NCI-H1694 treated with DMSO at 0.1 percent for 48 hours (cell line): ENCODE measurements at regions not wholly inside any gene's neighbourhood (a gene's known extent, or its start where the extent isn't known, plus 50 kb on each side); places are given as distances from the start of the nearest gene placed in this dataset.

Experiments used
- DNase-seq: peaks from one replicate; lab custom pipeline; 2025; lab: John Stamatoyannopoulos, UW

DNA sequence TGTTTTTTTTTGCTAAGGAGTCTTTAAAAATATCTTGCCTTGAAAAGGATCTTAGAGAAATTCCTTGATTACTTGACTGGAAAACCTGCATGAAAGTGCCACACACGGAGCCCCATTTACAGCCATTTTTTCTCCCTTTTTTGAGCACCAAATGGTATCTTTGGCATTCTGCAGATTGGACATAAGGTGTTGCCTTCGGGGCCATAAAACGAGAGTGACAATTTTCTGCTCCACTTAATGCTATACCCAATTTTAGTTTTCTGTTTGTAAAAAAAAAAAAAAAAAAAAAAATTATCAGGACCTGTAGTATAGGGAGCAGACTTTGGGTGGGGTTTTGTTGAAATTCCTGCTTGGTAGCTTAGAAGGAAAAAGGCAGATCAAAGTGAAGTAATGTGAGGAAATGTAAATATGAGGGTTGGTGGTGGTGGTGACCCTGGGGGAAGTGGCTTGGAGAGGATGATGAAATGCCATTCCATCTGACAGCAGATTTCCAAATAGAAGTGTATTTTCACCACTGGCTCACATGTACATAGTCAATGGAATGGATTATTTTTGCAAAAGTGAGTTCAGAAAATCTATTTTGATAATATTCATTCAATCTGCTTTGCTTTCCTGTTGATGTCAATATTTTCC lies 212.1 kb upstream of the SOX4 start:
- peak; percentile 40 for DNase-seq

DNA sequence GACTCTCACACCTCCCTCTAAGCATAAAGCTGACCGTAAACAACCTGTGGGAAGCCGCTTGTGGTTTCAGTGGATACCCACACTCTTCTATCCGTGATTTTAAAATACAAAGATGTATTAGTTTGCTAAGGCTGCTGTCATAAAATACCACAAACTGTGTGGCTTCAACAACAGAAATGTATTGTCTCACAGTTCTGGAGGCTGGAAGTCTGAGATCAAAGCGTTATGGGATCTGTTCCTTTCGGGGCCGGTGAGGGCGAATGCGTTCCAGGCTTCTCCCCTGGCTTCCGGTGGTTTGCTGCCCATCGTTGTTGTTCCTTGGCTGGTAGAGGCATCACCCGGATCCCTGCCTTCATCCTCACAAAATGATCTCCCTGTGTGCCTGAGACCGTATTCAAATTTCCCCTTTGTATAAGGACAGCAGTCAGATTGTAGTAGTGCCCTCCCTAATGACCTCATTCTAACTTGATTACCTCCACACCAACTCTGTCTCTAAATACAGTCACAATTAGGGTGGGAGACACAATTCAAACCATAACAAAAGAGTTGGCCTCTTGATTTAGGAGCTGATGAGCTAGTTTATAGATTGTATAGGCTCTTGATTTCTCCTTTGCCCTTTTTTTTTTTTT lies 210.6 kb upstream of the SOX4 start:
- DNase-seq: no peak

DNA sequence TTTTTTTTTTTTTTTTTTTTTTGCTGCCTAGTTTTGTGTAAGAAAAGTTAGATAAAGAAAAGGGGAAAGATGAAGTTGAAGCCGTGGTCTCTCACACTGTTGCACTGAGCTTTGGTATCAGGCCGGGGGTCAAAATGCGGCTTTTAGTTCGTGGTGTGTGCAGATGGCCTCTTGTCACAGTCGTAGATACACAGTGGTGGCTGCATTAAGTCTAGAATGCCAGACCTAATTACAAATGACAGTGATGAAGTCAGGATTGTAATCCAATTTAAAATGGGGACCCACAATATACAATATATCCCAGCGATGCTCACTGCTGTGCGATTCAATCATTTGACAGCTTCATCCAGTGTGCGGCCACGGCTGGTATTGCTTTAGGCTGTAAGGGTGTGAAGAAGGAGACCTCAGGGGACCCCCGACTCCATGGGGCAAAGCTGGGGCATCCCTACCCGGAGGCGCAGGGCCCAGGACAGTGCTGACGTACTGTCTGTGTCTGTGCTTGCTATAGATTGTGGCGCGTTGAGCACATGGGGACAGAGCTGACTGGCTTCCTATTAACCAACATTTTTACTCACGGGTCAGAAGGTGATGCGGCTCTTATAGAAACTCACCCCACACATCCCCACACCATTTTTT lies 210.0 kb upstream of the SOX4 start:
- no peak for DNase-seq

DNA sequence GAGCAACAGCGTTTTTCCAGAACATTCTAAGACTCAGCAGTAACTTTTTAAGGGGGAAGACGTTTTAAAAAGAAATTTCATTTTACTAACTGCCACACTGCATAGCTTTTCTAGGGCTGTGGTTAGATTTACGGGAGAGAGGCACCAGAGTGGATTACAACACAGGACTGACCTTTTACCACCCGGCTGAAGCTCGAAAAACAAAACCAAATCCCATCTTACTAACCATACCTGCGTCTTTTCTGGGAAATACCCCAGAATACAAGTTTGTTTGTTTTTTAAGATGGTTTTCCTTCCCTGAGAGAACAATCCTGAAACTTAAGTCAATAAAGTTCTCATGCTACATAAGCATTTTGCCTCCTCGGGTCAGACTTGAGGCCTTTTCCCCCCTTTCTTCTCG lies 209.3 kb upstream of the SOX4 start:
- DNase-seq: no peak

DNA sequence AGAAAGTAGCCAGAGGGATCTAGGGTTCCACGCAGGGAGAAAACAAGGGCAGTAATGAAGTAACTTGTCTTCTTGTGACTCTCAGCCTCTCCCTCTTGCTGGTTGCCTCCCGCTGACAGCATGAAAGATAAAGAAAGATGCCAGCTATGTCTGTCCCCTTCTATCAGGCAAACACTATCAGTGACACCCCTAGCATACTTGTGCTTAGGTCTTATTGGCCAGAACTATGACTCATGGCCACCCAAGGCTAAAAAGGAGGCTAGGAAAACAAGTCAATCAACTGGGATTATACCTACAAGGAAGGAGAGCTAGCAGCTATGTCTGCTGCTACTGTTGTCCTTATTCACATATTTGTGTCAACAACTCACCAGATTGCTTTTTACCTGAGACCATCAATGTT lies 206.8 kb upstream of the SOX4 start:
- no peak for DNase-seq

DNA sequence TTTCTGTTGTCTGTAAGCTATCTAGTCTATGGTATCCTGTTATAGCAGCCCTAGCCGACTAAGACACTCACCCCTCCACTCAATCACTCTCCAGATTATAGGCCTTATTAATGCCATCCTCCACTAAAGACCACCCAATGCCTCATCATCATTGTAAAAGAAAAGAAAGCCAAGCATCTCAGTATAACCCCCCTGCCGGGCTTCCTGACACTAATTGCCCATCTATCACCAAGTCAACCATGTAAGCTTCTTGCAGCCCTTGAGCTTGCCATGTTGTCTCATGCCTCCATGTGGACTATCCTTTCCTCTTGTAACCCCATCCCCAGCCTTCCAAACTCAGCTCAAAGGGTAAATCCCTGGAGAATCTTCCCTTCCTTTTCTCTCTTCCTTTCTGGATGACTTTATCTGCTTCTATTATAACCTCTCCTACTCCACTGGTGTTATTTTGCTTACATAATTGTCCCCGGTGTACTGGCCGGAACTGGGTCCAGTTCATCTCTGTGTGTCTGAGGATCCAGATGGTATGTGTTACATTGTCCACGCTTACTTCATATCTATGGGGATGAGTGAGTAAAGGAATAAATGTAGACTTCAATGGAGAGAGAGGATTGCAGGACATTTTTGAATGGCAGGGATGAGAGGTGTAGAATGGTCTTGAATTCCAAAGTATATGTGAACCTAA lies 202.9 kb upstream of the SOX4 start:
- no peak for DNase-seq

DNA sequence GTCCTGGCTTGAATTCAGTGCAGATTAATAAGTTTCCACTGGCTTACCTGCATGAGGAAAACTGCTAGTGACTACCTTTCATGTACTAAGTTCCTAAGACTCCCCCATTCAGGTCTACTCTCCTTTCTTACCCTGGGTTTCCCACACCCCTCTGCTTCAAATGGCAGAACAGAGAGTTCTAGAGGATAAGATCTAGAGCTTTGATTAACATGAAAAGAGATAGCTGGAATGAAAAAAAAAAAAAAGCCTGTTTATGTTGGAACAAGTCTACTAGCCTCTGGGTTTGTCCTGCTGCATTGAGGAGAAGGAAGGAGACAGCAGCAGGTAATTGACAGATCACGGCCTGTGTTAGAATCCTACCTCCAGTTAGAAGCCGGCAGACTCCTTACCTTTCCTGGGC lies 201.4 kb upstream of the SOX4 start:
- DNase-seq: no peak

DNA sequence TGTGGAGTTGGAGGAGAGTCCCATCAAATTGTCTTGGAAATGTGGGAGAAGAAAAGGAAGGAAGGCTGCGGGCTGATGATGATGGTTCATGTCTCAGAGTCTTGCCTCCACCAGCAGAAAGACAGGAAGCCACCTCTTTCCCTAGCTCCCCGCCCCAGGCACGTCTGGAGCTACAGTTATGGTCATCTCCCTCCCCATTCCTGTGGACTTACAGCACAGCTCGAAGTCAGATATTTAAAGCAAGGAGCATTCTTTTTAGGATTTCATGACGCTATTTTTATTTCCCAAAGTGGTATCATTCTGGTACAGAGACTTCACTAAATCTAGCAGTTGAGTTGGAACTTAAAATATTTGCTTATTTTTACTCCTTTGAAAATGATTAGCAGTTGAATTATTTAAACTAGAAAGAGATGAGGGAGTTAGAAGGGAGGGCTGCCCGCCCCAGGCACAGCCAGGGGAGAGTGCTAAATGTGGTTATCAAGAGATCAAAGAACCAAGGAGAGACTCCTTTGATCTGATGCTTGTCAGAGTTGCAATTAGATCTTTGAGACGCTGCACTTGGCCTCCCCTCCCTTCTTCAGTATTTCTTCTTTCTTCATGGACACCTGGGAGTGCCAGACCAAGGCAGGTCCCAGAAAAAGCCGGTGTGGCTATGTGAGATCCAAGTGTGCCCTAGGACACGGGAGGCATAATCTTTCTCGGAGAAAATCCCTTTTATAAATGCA lies 199.9 kb upstream of the SOX4 start:
- no peak for DNase-seq

DNA sequence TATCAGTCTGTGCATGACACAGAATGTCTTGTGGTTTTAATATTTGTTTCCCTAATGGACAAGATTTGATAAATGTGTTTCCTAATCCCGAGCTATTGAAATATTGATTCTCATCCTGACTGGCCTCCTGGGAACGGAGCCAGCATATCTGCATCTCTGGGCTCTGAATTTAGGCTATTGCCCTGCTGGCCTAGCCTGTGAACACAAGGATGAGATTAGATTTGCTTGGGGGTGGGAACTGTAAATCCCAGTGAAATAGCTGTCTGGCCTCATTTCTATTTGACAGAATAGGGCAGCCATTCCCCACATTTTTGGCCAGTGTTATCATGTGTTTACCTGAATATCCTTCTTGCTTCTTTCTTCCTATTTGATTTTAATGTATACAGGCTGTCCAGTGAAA lies 198.4 kb upstream of the SOX4 start:
- DNase-seq: no peak

DNA sequence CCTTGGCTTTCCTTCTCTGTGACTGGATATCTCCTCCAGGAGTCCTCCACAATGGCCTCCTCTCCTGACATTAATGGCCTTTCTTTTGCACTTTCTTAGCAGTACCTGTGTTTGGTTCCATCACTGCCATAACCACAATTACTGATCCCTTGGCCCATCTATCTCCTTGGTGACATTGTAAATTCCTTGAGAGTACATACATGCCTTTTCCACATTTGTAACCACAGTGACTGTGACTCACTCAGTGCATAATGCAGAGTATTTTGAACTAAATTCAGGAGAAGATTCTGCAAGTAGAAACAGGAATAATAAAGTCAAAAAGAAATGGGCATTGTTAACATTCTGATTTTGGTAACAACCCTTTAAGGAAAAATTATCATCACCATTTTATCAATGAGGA lies 197.2 kb upstream of the SOX4 start:
- DNase-seq: no peak

DNA sequence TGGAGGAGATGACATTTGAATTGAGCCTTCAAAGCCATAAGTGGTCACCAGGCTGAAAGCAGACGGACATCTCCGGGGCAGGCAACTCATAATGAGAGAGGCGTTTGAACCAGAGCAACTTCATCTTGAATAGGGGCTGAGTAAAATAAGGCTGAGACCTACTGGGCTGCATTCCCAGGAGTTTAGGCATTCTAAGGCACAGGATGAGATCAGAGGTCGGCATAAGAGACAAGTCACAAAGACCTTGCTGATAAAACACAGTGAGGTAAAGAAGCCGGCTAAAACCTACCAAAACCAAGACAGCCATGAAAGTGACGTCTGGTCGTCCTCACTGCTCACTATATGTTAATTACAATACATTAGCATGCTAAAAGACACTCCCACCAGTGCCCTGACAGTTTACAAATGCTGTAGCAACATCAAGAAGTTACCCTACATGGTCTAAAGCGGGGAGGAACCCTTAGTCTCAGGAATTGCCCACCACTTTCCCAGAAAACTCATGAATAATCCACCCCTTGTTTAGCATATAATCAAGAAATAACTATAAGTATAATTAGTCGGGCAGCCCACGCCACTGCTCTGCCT lies 194.7 kb upstream of the SOX4 start:
- no peak for DNase-seq

DNA sequence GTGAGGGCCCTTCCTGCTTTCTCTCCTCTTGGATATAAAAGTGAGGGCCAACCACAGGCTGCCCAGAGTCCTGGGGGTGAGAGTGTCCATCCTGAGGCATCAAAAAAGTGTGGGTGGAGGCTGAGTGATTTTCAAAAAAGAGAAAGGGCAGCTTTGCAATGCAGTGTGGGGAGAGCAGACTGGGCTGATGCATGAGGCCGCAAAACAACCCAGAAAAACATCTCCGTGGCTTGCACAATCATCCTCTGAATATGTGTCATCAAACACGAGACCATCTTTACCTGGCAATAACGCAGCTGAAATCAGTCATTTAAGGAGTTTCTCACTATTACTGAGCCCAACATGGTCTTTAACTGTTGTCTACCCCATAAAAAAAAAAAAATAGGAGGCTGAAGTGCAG lies 191.2 kb upstream of the SOX4 start:
- DNase-seq: no peak

DNA sequence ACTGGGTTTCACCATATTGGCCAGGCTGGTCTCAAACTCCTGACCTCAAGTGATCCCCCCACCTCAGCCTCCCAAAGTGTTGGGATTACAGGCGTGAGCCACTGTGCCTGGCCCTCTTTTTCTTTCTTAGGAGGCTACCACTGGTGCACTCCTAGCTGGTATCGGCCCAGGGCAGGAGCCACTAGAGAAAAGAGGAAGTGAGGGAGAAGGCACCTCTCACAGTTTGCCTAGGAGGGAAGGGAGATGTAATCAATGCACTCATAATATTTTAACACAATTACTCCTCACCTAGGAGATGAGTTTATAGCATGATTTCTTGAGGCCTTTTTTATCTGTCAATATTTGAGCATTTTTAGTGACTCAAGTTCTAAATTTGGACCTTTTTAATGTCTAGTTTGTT lies 189.0 kb upstream of the SOX4 start:
- DNase-seq: no peak

DNA sequence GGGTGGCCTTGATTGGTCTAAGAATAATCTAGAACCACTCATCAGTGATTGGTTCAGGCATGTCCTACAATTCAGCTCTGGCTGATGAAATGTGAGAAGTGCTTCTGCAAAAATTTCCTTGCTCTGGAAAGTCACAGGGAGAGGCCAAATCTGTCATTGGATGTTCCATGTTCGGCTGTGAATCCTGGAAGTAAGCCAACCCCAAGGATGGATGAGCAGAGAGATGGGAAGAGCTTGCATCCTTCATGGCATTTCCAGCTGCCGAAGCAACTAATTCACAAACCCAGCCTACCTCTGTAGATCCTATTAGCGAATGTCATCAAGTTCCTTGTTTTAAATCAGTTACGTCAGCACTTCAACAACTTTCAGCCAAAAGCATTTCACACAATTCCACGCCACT lies 187.2 kb upstream of the SOX4 start:
- DNase-seq: no peak

DNA sequence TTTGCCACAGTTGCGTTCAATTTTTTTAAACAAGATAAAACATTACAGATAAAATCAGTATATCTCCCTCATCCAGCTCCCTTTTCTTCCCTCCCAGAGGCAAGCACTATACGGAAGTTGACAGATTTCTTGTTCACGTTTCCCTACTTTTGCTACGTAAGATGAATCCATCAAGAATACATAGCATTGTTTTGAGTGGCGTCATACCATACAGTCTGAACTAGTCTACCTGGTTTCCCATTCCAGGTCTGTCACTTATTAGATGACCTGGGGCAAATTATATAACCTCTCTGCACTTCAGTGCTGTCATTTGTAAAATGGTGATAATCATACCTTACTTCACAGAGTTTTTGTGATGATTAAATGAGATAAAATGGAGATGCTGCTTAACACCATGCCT lies 184.3 kb upstream of the SOX4 start:
- no peak for DNase-seq

DNA sequence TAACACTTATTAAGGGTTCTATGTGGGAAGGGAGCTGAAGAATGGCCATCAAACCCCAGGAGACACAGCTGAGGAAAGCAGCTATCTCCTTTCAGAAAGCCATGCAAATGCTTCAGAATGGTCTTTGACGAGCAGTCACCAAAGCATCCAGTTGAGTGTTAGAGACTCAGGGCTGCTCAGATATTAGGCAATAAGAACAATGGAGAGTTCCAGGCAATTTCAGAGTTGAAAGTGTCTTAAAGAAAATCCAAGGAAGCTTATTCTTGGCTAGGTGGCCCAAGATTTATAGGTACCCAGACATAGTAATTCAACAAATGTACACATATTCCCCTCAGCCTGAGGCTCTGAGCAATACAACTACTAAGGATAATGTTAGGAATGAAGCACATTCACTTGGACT lies 180.1 kb upstream of the SOX4 start:
- DNase-seq: no peak

DNA sequence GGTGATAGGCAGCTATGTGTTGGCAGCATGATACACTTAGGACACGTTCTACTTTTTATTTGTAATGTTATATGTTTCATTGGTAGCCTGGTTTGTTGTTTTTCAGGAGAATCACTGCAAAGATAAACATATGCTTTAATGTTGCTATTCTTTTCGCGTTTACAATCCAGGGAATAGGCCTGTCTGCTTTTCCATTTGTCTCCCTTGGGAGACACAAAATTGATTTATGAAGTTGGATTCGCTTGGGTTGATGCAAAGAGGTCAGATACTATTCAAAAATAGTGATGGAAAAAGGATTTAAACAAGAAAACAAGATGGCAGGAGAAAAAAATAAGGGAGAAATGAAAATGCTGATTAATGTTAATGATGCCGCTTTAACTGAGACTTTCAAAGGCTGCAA lies 179.5 kb upstream of the SOX4 start:
- DNase-seq: no peak

DNA sequence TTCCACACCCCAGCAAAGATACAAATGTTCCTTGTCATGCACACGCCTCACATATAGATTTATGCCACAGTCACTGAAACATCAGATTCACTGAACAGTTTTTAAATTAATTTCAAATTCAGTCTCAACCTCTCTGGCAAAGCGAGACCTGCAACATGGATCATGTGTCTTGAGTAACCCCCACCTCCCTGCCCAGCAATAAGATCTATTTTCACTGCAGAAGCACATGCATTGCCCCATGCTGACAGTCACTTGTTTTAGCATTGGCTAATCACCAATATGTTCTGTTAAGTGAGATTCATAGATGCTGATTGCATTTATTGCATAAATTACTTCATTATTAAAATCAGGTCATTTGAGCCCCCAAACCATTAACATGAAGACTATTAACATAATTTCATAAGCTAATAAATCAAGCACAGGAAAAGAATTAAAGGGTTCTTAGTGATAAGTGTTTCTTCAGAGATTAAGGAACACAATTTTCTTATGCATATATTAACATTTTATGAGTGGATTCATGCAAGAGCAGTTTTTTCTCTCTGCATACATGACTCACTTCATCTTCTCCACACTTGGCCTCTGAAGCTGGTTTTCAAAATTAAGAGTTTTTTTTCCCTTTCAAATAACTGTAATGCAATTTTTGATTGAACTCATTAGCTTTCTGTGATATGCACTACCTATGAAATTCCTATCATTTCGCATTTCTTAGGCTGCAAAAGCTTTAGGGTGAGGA lies 173.2 kb upstream of the SOX4 start:
- DNase-seq: no peak

DNA sequence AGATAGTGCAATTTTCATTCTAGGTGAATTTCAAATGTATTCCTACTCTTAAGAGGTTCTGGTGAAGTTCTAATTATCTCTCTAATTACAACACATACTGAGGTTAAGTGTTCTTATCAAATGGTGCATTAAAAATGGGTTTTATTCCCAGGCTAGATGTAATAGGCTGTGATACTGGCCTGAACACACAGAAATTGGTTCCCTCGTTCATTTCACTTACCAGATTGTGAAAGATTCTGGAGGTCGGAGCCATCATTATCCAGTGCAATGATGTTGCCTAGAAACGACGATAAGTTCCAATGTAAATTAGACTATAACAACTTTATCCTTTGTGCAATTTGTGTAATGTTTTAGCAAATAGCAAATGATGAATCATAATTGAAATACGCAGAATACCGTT lies 172.6 kb upstream of the SOX4 start:
- DNase-seq: no peak

DNA sequence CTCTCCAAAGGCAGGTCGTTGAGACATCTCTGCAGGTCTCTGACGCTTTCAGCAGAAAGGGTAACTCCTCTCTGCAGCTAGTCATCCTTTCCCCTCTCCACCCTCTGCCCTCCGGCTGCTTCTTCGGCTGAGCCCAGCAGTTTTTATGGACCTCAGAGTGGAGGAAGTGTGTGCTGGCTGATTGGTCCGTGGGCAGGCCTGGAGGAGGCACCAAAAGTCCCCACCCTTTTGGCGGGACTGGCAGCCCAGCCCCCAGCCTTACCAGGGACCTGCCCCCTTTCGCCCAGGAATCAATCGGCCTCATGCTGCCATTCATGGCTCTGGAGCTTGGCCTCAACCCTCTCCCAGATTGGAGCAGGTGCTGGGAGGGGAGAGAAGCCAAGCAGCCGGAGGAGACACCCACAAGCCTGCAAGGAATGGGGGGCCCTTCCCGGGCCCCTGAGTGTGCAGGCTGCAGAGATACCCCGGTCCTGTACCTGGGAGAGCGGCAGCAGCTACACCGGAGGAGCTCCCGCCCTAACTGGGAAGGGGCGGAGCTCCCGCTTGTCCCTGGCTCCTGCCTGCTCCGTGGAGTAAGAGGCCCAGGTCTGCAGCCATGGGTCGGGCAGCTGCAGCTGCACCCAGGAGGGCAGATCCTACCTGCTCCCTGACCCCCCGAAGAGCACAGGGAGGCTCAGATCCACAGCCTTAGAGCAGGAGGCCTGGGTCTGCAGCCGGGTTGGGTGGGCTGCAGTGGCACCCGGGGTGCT lies 170.3 kb upstream of the SOX4 start:
- DNase-seq: no peak
